Neuronal stem cell (in vitro differentiated cells): ENCODE measurements at regions not wholly inside any gene's neighbourhood (a gene's known extent, or its start where the extent isn't known, plus 50 kb on each side); places are given as distances from the start of the nearest gene placed in this dataset.

ENCODE experiments used
- DNase-seq: peaks from one replicate; pipeline ENCODE4 v3.0.0-alpha.2; 2013; ENCODE audit warnings: low spot score
- H2AFZ ChIP-seq: one replicate; pipeline ENCODE4 v1.6.1; 2013; ENCODE audit warnings: mild to moderate bottlenecking, low read length, inconsistent platforms
- H2AK5ac ChIP-seq: 2 replicates; pipeline ENCODE4 v1.6.1; 2013; ENCODE audit warnings: low read depth, mild to moderate bottlenecking, inconsistent platforms, low read length, moderate library complexity, mixed read lengths
- H2BK120ac ChIP-seq: 2 replicates; pipeline ENCODE4 v1.6.1; 2013; ENCODE audit warnings: low read depth, mild to moderate bottlenecking, inconsistent platforms, low read length, moderate library complexity, mixed read lengths
- H2BK12ac ChIP-seq: one replicate; pipeline ENCODE4 v1.6.1; 2013; ENCODE audit warnings: low read length, inconsistent platforms
- H2BK15ac ChIP-seq: 2 replicates; pipeline ENCODE4 v1.6.1; 2013; ENCODE audit warnings: mild to moderate bottlenecking, low read length, inconsistent platforms, mixed read lengths
- H2BK5ac ChIP-seq: one replicate; pipeline ENCODE4 v1.6.1; 2013; ENCODE audit warnings: inconsistent platforms, mild to moderate bottlenecking, low read length, moderate library complexity
- H3K14ac ChIP-seq: one replicate; pipeline ENCODE4 v1.6.1; 2013; ENCODE audit warnings: low read length, inconsistent platforms
- H3K18ac ChIP-seq: 2 replicates; pipeline ENCODE4 v1.6.1; 2013; ENCODE audit warnings: low read length, inconsistent platforms
- H3K23ac ChIP-seq: 2 replicates; pipeline ENCODE4 v1.6.1; 2013; ENCODE audit warnings: low read depth, mild to moderate bottlenecking, mixed read lengths, low read length, inconsistent platforms; ENCODE audit not compliant: poor library complexity
- H3K27ac ChIP-seq: replicated peaks from 3 replicates; pipeline ENCODE4 v1.5.1; 2013; ENCODE audit warnings: low read length, inconsistent platforms
- H3K27me3 ChIP-seq, 3 experiments: 2 replicates each; pipeline ENCODE4 v1.6.1; 2013; ENCODE audit warnings: low read length in 3 of 3, mild to moderate bottlenecking in 2 of 3, inconsistent platforms in 1 of 3, low read depth in 1 of 3, mixed read lengths in 1 of 3, moderate library complexity in 1 of 3; ENCODE audit not compliant: control insufficient read depth in 3 of 3, insufficient read depth in 3 of 3
- H3K36me3 ChIP-seq, 2 donors: replicated peaks in 1 of 2; 2 replicates each; pipeline ENCODE4 v1.6.1; 2013; ENCODE audit warnings: low read length in 2 of 2; ENCODE audit not compliant: control insufficient read depth in 2 of 2, insufficient read depth in 2 of 2
- H3K4ac ChIP-seq: 2 replicates; pipeline ENCODE4 v1.6.1; 2013; ENCODE audit warnings: inconsistent platforms, mild to moderate bottlenecking, low read length, moderate library complexity
- H3K4me1 ChIP-seq, 2 donors: 1 replicate in 1 of 2; 2 replicates in 1 of 2; pipeline ENCODE4 v1.6.1; 2013; ENCODE audit warnings: low read length in 2 of 2, low read depth in 1 of 2; ENCODE audit not compliant: control insufficient read depth in 2 of 2, insufficient read depth in 1 of 2
- H3K4me2 ChIP-seq: one replicate; pipeline ENCODE4 v1.6.1; 2013; ENCODE audit warnings: mild to moderate bottlenecking, low read length, inconsistent platforms; ENCODE audit not compliant: insufficient read depth, poor library complexity, severe bottlenecking
- H3K4me3 ChIP-seq, 2 donors: 2 replicates each; pipeline ENCODE4 v1.5.1; 2013; ENCODE audit warnings: low read length in 2 of 2, mild to moderate bottlenecking in 2 of 2, inconsistent platforms in 1 of 2, moderate library complexity in 1 of 2
- H3K79me1 ChIP-seq: one replicate; pipeline ENCODE4 v1.6.1; 2013; ENCODE audit warnings: low read depth, mild to moderate bottlenecking, inconsistent platforms, low read length, moderate library complexity
- H3K9ac ChIP-seq: one replicate; pipeline ENCODE4 v1.6.1; 2013; ENCODE audit warnings: mild to moderate bottlenecking, low read depth, low read length, inconsistent platforms; ENCODE audit not compliant: poor library complexity
- H3K9me3 ChIP-seq, 2 donors: replicated peaks in 1 of 2; 2 replicates each; pipeline versions ENCODE3 to v1.6.1; 2013; ENCODE audit warnings: low read length in 2 of 2, mild to moderate bottlenecking in 2 of 2, inconsistent platforms in 1 of 2, low read depth in 1 of 2, mixed read lengths in 1 of 2, moderate library complexity in 1 of 2; ENCODE audit not compliant: control insufficient read depth in 2 of 2, insufficient read depth in 1 of 2
- H4K8ac ChIP-seq: one replicate; pipeline ENCODE4 v1.6.1; 2013; ENCODE audit warnings: low read depth, mild to moderate bottlenecking, inconsistent platforms, low read length, moderate library complexity
- H4K91ac ChIP-seq: one replicate; pipeline ENCODE4 v1.6.1; 2013; ENCODE audit warnings: low read length, low read depth, mild to moderate bottlenecking, inconsistent platforms; ENCODE audit not compliant: poor library complexity
- WGBS, 2 donors: extraction: QIAGEN DNeasy Blood & Tissue Kit; methylation state at CpG; one replicate each; pipeline ENCODE4 v1.1.7; 2013; ENCODE audit warnings: missing lambda C conversion rate in 2 of 2, mixed read lengths in 1 of 2; ENCODE audit not compliant: insufficient read length in 2 of 2, insufficient replicate concordance in 1 of 2; ENCODE audit errors: extremely low coverage in 2 of 2; 5-methylcytosine and 5-hydroxymethylcytosine counted together

DNA sequence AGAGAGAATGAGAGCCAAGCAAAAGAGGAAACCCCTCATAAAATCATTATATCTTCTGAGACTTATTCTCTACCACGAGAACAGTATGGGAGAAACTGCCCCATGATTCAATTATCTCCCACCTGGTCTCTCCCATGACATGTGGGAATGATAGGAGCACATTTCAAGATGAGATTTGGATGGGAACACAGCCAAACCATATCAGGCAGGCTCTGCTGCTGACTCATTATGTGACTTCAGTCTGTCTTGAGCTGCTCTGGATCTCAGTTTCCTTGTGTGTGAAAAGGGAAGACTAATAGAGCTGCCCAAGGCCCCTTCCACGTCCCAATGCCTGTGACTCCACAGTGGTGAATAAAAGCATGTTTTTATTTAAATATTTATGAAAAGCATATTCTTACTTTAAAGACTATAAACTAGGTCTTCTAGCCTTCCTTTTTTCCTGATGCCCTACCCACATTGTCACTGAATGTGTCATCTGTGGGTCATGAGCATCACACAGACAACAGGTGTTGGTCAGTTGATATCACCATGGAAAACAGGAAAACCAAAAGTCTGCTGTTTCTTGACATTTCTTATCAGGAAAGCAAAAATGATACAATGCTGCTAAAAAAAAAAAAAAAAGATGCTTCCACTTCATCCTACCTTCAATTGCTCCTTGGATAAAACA lies 96.0 kb upstream of the PPP2R3A start:
- Histone ChIP-seq H3K23ac (no peak overlapping the region), H4K8ac (no peak overlapping the region), H2BK12ac (no peak overlapping the region), H3K27me3 (no peaks in the 10 kb centered on the region), H2BK120ac (no peak overlapping the region), H2AFZ (no peak overlapping the region), H3K36me3 (no peaks in the 10 kb centered on the region), H2AK5ac (no peak overlapping the region), H3K27ac (no peak overlapping the region), H3K14ac (no peak overlapping the region), H3K4ac (no peak overlapping the region), H3K18ac (no peak overlapping the region), H3K4me2 (no peak overlapping the region), H2BK15ac (no peak overlapping the region), H3K9me3 (no peaks in the 10 kb centered on the region), H4K91ac (no peak overlapping the region), H3K4me1 (no peaks in the 10 kb centered on the region), H3K9ac (no peak overlapping the region), H2BK5ac (no peak overlapping the region), H3K79me1 (no peaks in the 10 kb centered on the region), H3K4me3 (no peak overlapping the region)
- no CpG with 5 or more reads among the region's 2 CpGs for WGBS, 2 donors
- DNase-seq, result no peak

DNA sequence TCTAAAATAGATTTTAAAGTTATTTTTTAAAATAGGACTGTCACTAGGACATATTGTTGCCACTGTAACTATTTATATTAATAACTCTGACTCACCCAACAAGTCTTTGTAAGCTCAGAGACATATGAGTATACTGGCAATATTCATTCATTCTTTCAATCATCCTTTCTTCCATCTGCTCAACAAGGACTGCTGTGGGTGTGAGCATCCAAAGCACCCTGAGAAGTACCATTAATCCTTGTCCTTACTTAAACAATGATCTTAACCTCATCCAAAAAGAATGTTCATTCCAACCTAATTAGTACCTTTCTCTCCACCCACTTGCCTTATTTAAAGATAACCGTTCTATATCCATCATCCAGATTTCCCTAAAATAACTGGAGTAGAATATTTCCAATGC lies 94.2 kb upstream of the PPP2R3A start:
- H3K23ac ChIP-seq, result no peak overlapping the region
- no peak overlapping the region for H3K14ac ChIP-seq
- no peak overlapping the region for H3K4ac ChIP-seq
- WGBS, 2 donors, result no CpG with 5 or more reads among the region's 1 CpG
- H3K18ac ChIP-seq, result no peak overlapping the region
- H4K8ac ChIP-seq, result no peak overlapping the region
- H2BK120ac ChIP-seq, result no peak overlapping the region
- DNase-seq, result no peak
- H2AK5ac ChIP-seq, result no peak overlapping the region
- H4K91ac ChIP-seq, result no peak overlapping the region
- no peak overlapping the region for H3K4me2 ChIP-seq
- H2BK12ac ChIP-seq, result no peak overlapping the region
- H2BK15ac ChIP-seq, result no peak overlapping the region
- H3K4me1 ChIP-seq, result no peaks in the 10 kb centered on the region
- no peak overlapping the region for H2AFZ ChIP-seq
- H2BK5ac ChIP-seq, result no peak overlapping the region
- H3K36me3 ChIP-seq, result no peaks in the 10 kb centered on the region
- no peak overlapping the region for H3K9ac ChIP-seq
- H3K79me1 ChIP-seq, result no peaks in the 10 kb centered on the region
- H3K4me3 ChIP-seq, result no peak overlapping the region
- H3K27ac ChIP-seq, result no peak overlapping the region
- no peaks in the 10 kb centered on the region for H3K27me3 ChIP-seq
- H3K9me3 ChIP-seq, result no peaks in the 10 kb centered on the region

DNA sequence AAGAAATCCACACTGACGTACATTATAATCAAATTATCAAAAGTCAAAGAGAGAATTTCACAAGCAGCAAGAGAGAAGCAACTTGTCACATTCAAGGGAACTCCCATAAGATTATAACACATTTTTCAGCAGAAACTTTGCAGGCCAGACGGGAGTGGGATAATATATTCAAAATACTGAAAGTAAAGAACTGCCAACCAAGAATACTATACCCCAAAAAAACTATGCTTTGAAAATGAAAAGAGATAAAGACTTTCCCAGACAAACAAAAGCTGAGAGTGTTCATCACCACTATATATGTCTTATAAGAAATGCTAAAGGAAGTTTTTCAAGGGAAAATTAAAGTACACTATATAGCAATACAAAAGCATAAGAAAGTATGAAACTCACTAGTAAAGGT lies 91.5 kb upstream of the PPP2R3A start:
- Histone ChIP-seq H2BK120ac (no peak overlapping the region), H2BK5ac (no peak overlapping the region), H3K18ac (no peak overlapping the region), H4K8ac (no peak overlapping the region), H3K36me3 (no peaks in the 10 kb centered on the region), H3K4me2 (no peak overlapping the region), H3K9ac (no peak overlapping the region), H2AK5ac (no peak overlapping the region), H3K27ac (no peak overlapping the region), H2BK12ac (no peak overlapping the region), H3K23ac (no peak overlapping the region), H3K14ac (no peak overlapping the region), H2BK15ac (no peak overlapping the region), H3K4ac (no peak overlapping the region), H3K4me3 (no peak overlapping the region), H3K27me3 (no peaks in the 10 kb centered on the region), H3K79me1 (no peaks in the 10 kb centered on the region), H2AFZ (no peak overlapping the region), H4K91ac (no peak overlapping the region), H3K4me1 (no peaks in the 10 kb centered on the region), H3K9me3 (no peaks in the 10 kb centered on the region)
- no peak for DNase-seq
- no CpG with 5 or more reads among the region's 2 CpGs for WGBS, 2 donors

DNA sequence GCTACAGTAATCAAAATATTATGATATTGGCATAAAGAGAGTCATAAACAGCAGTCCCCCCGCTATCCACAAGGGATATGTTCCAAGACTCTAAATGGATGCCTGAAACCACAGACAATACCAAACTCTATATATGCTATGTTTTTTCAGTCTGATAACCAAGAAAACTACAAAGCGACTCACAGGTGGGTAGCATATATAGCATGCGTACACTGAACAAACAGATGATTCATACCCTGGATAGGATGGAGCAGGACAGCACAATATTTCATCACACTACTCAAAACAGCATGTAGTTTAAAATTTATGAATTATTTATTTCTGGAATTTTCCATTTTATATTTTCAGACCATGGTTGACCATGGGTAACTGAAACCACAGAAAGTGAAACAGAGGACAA lies 87.0 kb upstream of the PPP2R3A start:
- WGBS, 2 donors, result no CpG with 5 or more reads among the region's 3 CpGs
- DNase-seq, result no peak

More for the DNA sequence above, 87.0 kb upstream of the PPP2R3A start:
- Histone ChIP-seq H3K79me1 (no peaks in the 10 kb centered on the region), H2AK5ac (no peak overlapping the region), H3K23ac (no peak overlapping the region), H3K18ac (no peak overlapping the region), H2BK120ac (no peak overlapping the region), H2BK12ac (no peak overlapping the region), H3K4me1 (no peaks in the 10 kb centered on the region), H2BK15ac (no peak overlapping the region), H2AFZ (no peak overlapping the region), H3K9me3 (peaks cover 0 to 2% of the 10 kb centered on the region in 2 donors), H3K36me3 (no peaks in the 10 kb centered on the region), H3K4me3 (no peak overlapping the region), H3K4ac (no peak overlapping the region), H3K27me3 (no peaks in the 10 kb centered on the region), H2BK5ac (no peak overlapping the region), H3K4me2 (no peak overlapping the region), H4K91ac (no peak overlapping the region), H3K9ac (no peak overlapping the region), H4K8ac (no peak overlapping the region), H3K27ac (no peak overlapping the region), H3K14ac (no peak overlapping the region)
